ENCODE measurements at regions not wholly inside any gene's neighbourhood (a gene's known extent, or its start where the extent isn't known, plus 50 kb on each side); places are given as distances from the start of the nearest gene placed in this dataset.

- DNase-seq (ENCODE audit: low read depth), result no peak
- TF ChIP-seq CTCF (IDR thresholded peaks at IDR 0.05; ENCODE audit: control insufficient read depth, extremely low read depth, insufficient read depth), result no peak
- no peak overlapping the region for H3K4me3 ChIP-seq (ENCODE audit: low read depth, low read length)
These were observed 98.4 kb downstream of the DIRAS3 start for GRCh38 chr1:67952071-67952470.

- no peak overlapping the region for H3K4me3 ChIP-seq (ENCODE audit: low read depth, low read length)
- TF ChIP-seq CTCF (IDR thresholded peaks at IDR 0.05; ENCODE audit: control insufficient read depth, extremely low read depth, insufficient read depth), result no peak
- DNase-seq (ENCODE audit: low read depth), result no peak
These were observed 99.4 kb downstream of the DIRAS3 start for GRCh38 chr1:67951014-67951413.

- no peak for TF ChIP-seq CTCF (IDR thresholded peaks at IDR 0.05; ENCODE audit: control insufficient read depth, extremely low read depth, insufficient read depth)
- H3K4me3 ChIP-seq (ENCODE audit: low read depth, low read length), result no peak overlapping the region
- no peak for DNase-seq (ENCODE audit: low read depth)
These were observed 102.0 kb downstream of the DIRAS3 start for GRCh38 chr1:67948151-67949080.

- no peak for TF ChIP-seq CTCF (IDR thresholded peaks at IDR 0.05; ENCODE audit: control insufficient read depth, extremely low read depth, insufficient read depth)
- DNase-seq (ENCODE audit: low read depth), result no peak
- H3K4me3 ChIP-seq (ENCODE audit: low read depth, low read length), result no peak overlapping the region
These were observed 103.3 kb downstream of the DIRAS3 start for GRCh38 chr1:67947114-67947513.

- TF ChIP-seq CTCF (IDR thresholded peaks at IDR 0.05; ENCODE audit: control insufficient read depth, extremely low read depth, insufficient read depth), result no peak
- no peak overlapping the region for H3K4me3 ChIP-seq (ENCODE audit: low read depth, low read length)
- no peak for DNase-seq (ENCODE audit: low read depth)
These were observed 104.6 kb downstream of the DIRAS3 start for GRCh38 chr1:67945733-67946374.

GRCh38 chr1:67942274-67942673, 108.2 kb downstream of the DIRAS3 start:
- DNase-seq (ENCODE audit: low read depth), result no peak
- no peak overlapping the region for H3K4me3 ChIP-seq (ENCODE audit: low read depth, low read length)
- TF ChIP-seq CTCF (IDR thresholded peaks at IDR 0.05; ENCODE audit: control insufficient read depth, extremely low read depth, insufficient read depth), result no peak
